Stimulated activated CD4-positive, alpha-beta T cell treated with anti-CD3 and anti-CD28 coated beads, Interleukin-4, amount 100 ng/mL, for 1 hour (primary cell): ENCODE measurements at regions not wholly inside any gene's neighbourhood (a gene's known extent, or its start where the extent isn't known, plus 50 kb on each side); places are given as distances from the start of the nearest gene placed in this dataset.

Experiments used
- DNase-seq: peaks from one replicate; pipeline ENCODE4 v3.0.0-alpha.2; 2020

DNA sequence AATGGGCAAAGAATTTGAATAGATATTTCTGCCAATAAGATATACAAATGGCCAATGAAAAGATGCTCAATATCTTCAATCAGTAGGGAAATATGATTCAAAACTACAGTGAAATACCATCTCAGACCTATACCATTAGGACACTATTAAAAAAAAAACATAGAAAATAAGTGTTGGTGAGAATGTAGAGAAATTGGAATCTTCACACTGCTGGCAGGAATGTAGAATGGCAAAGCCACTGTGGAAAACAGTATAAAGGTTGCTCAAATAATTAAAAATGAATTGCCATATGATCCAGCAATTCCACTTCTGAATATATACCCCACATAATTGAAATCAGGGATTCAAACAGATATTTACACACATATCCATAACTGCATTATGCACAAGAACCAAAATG, 88.1 kb upstream of the STARD13 start:
- DNase-seq = no peak

DNA sequence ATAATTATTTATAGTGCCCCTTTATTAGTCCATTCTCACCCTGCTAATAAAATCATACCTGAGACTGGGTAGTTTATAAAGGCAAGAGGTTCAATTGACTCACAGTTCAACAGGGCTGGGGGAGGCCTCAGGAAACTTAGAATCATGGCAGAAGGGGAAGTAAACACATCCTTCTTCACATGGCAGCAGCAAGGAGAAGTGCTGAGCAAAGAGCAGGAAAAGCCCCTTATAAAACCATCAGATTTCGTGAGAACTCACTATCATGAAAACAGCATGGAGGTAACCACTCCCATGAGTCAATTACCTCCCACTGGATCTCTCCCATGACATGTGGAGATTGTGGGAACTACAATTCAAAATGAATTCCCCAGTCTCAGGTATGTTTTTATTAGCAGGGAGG, 89.9 kb upstream of the STARD13 start:
- DNase-seq = no peak

GRCh38 chr13:33376212-33376611, 90.7 kb upstream of the STARD13 start:
- no peak for DNase-seq

DNA sequence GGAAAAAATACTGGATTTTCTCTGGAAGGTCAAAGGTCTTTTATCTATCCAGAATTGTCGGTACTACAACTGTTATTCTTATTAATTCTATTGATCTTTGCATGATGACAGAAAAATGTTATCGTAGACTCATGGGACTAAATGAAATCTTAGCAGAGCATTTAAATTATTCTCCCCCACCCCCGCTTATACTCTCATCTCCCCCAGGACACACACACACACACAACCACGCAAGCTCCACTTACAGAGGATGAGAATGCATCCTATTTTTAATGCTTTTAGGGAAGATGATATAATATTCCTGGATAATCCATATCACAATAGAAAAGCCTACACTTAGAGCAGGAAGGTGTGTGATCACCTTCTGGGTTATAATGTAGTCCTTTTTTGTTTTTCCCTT, 91.9 kb upstream of the STARD13 start:
- no peak for DNase-seq

DNA sequence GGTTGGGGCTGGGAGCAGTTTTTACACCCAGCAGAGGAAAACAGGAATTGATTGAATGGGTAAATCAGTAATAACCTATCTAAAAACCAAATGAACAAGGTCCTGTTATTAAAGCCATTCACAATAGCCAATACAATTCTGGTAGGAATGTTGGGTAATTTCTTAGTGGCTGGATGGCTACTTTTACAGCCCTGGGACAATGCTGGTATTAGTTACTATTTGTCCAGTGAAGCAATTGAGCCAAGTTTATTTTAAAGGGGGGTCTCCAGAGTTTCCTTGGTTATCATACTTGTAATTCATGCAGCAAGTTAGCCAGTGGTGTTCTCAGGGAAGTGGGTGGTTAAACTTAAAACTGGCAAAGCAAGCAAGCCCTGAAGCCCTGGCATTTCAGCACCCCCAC, 92.3 kb upstream of the STARD13 start:
- DNase-seq = no peak

- no peak for DNase-seq
Observed at GRCh38 chr13:33379608-33380007, 94.1 kb upstream of the STARD13 start.

- no peak for DNase-seq
Observed at GRCh38 chr13:33380487-33381079, 95.0 kb upstream of the STARD13 start.

DNA sequence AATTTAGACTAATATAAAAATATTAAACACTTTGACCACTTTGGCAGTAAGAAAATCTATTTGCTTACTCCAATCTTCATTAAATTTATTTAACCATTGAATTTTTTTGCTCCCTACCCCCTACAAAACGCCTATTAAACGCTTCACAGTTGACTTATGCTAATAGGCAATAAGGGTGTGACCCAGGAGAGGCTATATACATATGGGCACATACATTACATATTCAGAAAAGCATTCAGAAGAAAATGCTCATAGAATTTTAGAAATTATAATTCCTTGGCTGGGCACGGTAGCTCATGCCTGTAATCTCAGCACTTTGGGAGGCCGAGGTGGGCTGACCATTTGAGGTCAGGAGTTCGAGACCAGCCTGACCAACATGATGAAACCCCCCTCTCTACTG, 95.6 kb upstream of the STARD13 start:
- no peak for DNase-seq

- DNase-seq = no peak
Observed at GRCh38 chr13:33381906-33382305, 96.4 kb upstream of the STARD13 start.

GRCh38 chr13:33383724-33384577, 98.4 kb upstream of the STARD13 start:
- DNase-seq = no peak

DNA sequence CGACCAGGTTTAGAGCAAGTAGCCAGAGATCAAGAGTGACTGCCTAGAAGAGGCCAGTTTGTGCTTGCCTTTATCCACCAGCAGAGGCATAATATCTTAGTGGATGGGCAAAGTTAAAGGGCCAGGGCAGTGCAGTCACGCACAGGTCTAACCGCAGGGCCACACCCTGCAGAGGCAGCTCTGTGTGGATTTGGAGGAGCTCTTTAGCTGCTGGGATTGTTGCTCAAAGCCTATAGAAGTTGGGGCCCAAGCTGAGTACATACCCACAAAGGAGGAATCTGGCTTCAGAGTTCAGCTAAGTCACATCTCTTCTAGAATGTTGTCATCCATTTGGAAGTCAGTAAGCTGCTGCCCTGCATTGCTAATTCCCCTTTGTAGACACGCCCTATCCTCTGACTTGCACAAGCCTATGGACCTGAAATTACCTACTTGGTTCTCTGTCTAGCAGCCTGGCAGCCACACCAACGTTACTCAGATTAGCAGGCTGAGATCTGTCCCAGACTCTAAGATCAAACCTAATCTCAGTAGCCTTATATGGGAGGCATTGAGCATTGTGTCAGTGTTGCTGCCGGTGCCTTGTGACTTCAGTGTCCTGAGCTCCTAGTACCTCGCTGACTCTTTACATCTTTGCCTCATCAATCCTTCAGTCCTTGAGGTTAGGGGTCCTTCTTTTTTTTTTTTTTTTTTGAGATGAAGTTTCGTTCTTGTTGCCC, 102.9 kb upstream of the STARD13 start:
- DNase-seq = no peak

GRCh38 chr13:33392794-33393405, 107.3 kb upstream of the STARD13 start:
- DNase-seq = no peak

DNA sequence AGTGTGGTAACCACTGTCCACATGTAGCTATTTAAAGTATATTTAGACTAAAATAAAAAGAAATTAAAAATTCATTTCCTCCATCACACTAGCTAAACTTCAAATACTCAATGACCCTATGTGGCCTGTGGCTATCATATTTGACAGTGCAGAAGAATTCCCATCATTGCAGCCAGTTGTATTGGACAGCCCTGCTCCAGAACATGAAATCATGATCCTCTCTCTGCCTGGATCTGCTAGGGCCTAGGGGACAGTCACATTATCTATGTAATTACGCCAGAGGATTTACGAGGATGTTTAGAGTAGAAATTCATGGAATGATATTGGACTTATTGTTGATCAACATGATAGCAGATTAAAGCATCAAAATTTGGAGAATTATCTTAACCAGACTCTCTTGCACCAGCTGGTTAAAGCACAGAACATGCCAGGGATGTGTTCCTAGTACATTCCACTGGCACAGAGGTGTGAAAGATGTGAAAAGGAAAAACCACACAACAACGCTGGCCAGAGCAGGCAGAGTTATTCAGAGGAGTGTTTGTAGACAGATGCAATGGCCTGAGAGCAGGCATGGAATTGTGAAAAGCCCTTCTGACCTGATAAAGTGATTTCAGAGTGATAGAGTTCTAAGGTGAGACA, 108.9 kb upstream of the STARD13 start:
- no peak for DNase-seq

- DNase-seq = no peak
Observed at GRCh38 chr13:33401238-33401637, 115.7 kb upstream of the STARD13 start.

- DNase-seq = no peak
Observed at GRCh38 chr13:33402975-33403374, 117.4 kb upstream of the STARD13 start.

DNA sequence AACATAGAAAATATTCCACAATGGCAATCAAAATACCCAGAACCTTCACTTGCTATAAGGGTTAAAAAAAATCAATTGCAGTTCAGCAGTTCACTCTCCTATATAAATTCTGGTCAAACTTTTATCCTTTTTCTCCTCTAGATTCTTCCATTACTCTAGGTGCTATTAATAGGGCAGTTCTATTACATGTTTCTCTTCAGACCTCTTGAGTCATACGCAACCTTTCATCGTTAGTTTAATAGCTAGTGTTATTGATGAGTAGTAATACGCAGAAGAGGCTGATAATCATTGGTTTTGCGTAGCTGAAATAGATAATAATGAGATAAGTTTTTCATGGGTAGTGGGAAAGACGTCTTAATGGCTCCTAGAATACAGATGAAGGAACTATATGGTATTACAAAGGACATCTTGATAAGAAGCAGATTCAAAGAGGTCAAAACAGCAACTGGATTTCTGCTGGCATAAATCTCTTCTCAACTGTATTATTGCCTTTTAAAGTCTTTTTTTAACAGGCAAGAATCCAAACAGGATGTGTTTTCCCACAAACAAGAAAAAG, 118.3 kb upstream of the STARD13 start:
- DNase-seq = no peak

GRCh38 chr13:33405371-33405770, 119.8 kb upstream of the STARD13 start:
- no peak for DNase-seq

- DNase-seq = no peak
Observed at GRCh38 chr13:33409673-33410510, 124.3 kb upstream of the STARD13 start.

- DNase-seq = no peak
Observed at GRCh38 chr13:33410619-33411018, 125.1 kb upstream of the STARD13 start.

- no peak for DNase-seq
Observed at GRCh38 chr13:33411312-33411711, 125.8 kb upstream of the STARD13 start.

DNA sequence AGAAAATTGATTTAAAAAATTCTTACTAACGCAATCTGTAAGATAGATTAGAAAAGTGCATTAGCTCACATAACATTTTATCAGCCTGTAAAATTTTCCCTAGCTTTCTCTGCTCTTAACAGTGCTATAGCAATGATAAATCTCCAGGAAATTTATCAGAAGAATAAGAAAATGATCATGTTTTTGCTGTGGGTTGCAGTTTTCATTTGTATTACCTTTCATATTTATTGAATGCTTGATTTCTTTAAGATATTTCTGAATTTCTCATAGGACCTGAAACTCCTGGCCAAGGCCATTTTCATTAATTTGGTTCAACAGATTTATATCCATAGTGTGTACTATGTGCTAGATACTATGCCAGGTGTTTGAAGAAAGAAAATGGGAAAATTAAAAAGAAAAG, 130.3 kb upstream of the STARD13 start:
- no peak for DNase-seq
